Astrocyte (in vitro differentiated cells and primary cell): ENCODE measurements at regions not wholly inside any gene's neighbourhood (a gene's known extent, or its start where the extent isn't known, plus 50 kb on each side); places are given as distances from the start of the nearest gene placed in this dataset.

ENCODE experiments used
- CTCF ChIP-seq: IDR thresholded peaks from 2 replicates; pipeline ENCODE4 v1.5.1; 2011; ENCODE audit warnings: low read depth, mild to moderate bottlenecking, inconsistent platforms, low read length, moderate library complexity; ENCODE audit not compliant: insufficient read depth
- EZH2 ChIP-seq: IDR thresholded peaks from 2 replicates; pipeline ENCODE4 v1.6.1; 2012; ENCODE audit warnings: mild to moderate bottlenecking, low read length, inconsistent platforms; ENCODE audit not compliant: insufficient read depth

GRCh38 chr3:22568285-22568684 is 634.8 kb upstream of the UBE2E2 start:
- TF ChIP-seq CTCF (no peak), EZH2 (no peak)
